Stomach smooth muscle (tissue), 2 donors: ENCODE measurements at regions not wholly inside any gene's neighbourhood (a gene's known extent, or its start where the extent isn't known, plus 50 kb on each side); places are given as distances from the start of the nearest gene placed in this dataset.
"Not testable (repeated sequence)": the region's sequence is repeated elsewhere in the genome, so short reads cannot be mapped to it uniquely, and the experiment has no call there.

ENCODE experiments used
- H3K27ac ChIP-seq: one replicate; pipeline ENCODE4 v1.7.0; 2013; ENCODE audit warnings: mild to moderate bottlenecking, low read length, inconsistent platforms
- H3K27me3 ChIP-seq, 2 donors: one replicate each; pipeline ENCODE4 v1.7.0; 2013; ENCODE audit warnings: low read length in 2 of 2; ENCODE audit not compliant: insufficient read depth in 2 of 2, control insufficient read depth in 1 of 2
- H3K36me3 ChIP-seq, 2 donors: one replicate each; pipeline ENCODE4 v1.7.0; 2013; ENCODE audit warnings: low read length in 2 of 2; ENCODE audit not compliant: control insufficient read depth in 2 of 2, insufficient read depth in 2 of 2
- H3K4me1 ChIP-seq: one replicate; pipeline ENCODE4 v1.7.0; 2013; ENCODE audit warnings: low read length; ENCODE audit not compliant: control insufficient read depth, insufficient read depth
- H3K4me3 ChIP-seq, 2 donors: one replicate each; pipeline ENCODE4 v1.7.0; 2013; ENCODE audit warnings: low read length in 2 of 2
- H3K9ac ChIP-seq, 2 donors: one replicate each; pipeline ENCODE4 v1.7.0; 2013; ENCODE audit warnings: low read length in 2 of 2, mild to moderate bottlenecking in 1 of 2
- H3K9me3 ChIP-seq, 2 donors: one replicate each; pipeline ENCODE4 v1.7.0; 2013; ENCODE audit warnings: low read length in 2 of 2; ENCODE audit not compliant: control insufficient read depth in 2 of 2
- donor health status: healthy.
- donor health status: Pancreatic carcinoma.

DNA sequence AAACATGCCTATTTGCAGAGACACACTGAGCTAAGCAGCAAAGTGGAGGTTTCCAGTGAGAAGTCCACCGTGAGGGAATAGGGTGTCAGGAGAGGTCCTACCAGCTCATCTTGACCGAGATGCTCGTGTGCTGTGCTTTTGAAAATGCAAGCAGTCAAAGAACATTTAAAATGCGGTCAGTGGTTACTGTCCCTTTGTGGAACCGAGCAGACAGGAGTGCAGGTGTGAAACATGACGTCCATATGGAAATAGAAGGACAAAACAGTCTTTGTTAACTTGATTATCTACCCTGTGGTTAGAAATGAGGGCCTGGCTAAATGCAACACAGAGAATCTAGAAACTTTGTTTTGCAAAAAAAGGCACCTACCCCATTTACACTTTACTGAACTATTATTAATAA, 473.3 kb downstream of the SPATA31A6 start:
- H3K9me3 ChIP-seq, H3K4me3 ChIP-seq, H3K27me3 ChIP-seq, H3K4me1 ChIP-seq, H3K9ac ChIP-seq, H3K27ac ChIP-seq, H3K36me3 ChIP-seq: not testable (repeated sequence)

- H3K27ac ChIP-seq, H3K36me3 ChIP-seq, H3K9me3 ChIP-seq, H3K4me3 ChIP-seq, H3K4me1 ChIP-seq, H3K9ac ChIP-seq, H3K27me3 ChIP-seq: not testable (repeated sequence)
Observed at GRCh38 chr9:42657496-42657895, 474.0 kb downstream of the SPATA31A6 start.

DNA sequence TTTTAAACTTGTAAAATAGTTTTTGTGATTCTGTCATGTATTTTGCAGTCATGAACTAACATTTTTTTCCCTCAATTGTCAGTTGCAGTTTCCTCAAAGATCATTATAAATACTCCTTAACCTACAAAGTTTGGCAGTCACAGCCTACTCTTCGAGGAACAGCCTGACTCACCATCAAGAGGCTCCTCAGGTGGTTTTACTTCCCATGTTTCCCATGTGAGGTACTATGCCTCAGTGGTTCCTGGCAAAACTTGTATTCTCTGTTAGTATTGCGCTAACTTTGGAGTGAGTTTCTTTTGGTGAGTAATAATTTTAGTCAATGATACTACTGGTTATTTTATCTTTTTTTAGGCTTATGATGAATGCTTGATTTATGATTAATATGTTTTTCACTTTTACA, 513.7 kb downstream of the SPATA31A6 start:
- not testable (repeated sequence) for H3K9ac ChIP-seq, H3K27ac ChIP-seq, H3K4me1 ChIP-seq, H3K4me3 ChIP-seq, H3K36me3 ChIP-seq, H3K9me3 ChIP-seq, H3K27me3 ChIP-seq

DNA sequence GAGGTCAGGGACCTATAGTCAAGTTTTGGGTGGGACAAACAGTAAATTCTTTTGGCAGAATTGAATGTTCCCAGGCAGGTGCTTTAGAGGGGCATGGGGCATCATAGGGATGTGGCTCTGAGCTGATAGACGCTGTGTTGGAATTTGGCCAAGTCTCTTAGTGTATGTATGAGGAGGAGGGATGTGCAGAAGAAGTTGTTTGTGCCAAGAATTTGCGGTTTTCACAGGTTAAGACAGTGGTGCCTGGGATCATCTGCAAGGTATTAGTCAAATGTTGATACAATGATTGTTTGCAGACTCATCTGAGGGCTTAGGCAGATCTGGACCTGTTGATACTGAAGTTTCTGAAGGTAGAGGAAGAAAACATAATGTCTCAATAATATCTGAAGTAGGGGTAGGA, 519.4 kb downstream of the SPATA31A6 start:
- H3K27ac ChIP-seq, H3K36me3 ChIP-seq, H3K9me3 ChIP-seq, H3K4me3 ChIP-seq, H3K4me1 ChIP-seq, H3K27me3 ChIP-seq, H3K9ac ChIP-seq: not testable (repeated sequence)

GRCh38 chr9:42724841-42725835, 541.7 kb downstream of the SPATA31A6 start:
- not testable (repeated sequence) for H3K27me3 ChIP-seq, H3K4me3 ChIP-seq, H3K27ac ChIP-seq, H3K9ac ChIP-seq, H3K36me3 ChIP-seq, H3K9me3 ChIP-seq, H3K4me1 ChIP-seq

GRCh38 chr9:42743030-42743814, 559.8 kb downstream of the SPATA31A6 start:
- H3K9me3 ChIP-seq, H3K9ac ChIP-seq, H3K36me3 ChIP-seq, H3K27ac ChIP-seq, H3K27me3 ChIP-seq, H3K4me1 ChIP-seq: not testable (repeated sequence)
- H3K4me3 ChIP-seq = peak overlapping the region; percentile 28 to 52

- H3K27ac ChIP-seq, H3K4me3 ChIP-seq, H3K4me1 ChIP-seq, H3K9me3 ChIP-seq, H3K9ac ChIP-seq, H3K27me3 ChIP-seq, H3K36me3 ChIP-seq: not testable (repeated sequence)
Observed at GRCh38 chr9:42757251-42757650, 573.8 kb downstream of the SPATA31A6 start.

DNA sequence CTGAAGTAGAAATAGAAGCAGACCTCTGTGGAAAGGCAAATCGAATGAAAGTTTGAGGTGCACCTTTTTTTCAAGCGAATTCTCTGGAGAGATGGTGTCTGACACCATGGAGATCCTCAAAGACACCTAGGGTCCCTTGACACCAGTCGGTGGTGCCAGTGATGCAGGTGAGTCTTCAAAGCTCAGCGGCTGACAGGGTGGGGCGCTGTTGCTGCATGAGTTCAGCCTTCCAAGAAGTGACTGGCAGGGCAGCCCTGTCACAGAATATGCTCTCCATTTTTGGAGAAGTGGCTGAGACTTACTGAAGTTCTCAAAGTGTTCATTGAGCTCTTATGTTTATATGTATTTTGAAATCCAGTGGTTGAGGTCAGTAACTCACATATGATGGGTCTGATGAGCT, 575.9 kb downstream of the SPATA31A6 start:
- not testable (repeated sequence) for H3K36me3 ChIP-seq, H3K4me3 ChIP-seq, H3K4me1 ChIP-seq, H3K27me3 ChIP-seq, H3K9ac ChIP-seq, H3K27ac ChIP-seq, H3K9me3 ChIP-seq

DNA sequence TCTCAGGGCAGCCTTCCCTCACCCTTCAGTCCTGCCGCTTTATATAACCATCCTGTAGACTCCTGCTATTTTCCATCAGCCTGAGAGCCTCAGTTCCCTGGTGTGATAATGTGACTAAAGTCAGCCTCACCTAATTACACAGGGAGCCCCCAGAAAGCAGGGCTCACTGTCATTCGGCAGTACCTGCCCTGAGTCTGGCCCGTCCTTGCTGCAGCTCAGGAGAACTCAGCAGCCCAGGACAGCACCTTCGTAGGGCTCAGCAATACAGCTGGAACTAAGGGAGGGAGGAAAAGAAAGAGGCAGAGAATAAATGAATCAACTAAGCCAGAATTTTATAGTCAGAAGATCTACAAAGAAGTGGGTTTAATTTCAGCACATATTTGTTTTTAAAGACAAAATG, 598.7 kb downstream of the SPATA31A6 start:
- H3K4me3 ChIP-seq, H3K4me1 ChIP-seq, H3K36me3 ChIP-seq, H3K27ac ChIP-seq, H3K9ac ChIP-seq, H3K9me3 ChIP-seq, H3K27me3 ChIP-seq: not testable (repeated sequence)

- H3K9ac ChIP-seq, H3K27ac ChIP-seq, H3K9me3 ChIP-seq, H3K4me3 ChIP-seq, H3K4me1 ChIP-seq, H3K27me3 ChIP-seq, H3K36me3 ChIP-seq: not testable (repeated sequence)
Observed at GRCh38 chr9:42792725-42793124, 609.3 kb downstream of the SPATA31A6 start.

- not testable (repeated sequence) for H3K4me1 ChIP-seq, H3K9ac ChIP-seq, H3K36me3 ChIP-seq, H3K27me3 ChIP-seq, H3K27ac ChIP-seq, H3K9me3 ChIP-seq, H3K4me3 ChIP-seq
Observed at GRCh38 chr9:42798571-42798970, 615.1 kb downstream of the SPATA31A6 start.
